ACC112 (cell line): ENCODE measurements at regions not wholly inside any gene's neighbourhood (a gene's known extent, or its start where the extent isn't known, plus 50 kb on each side); places are given as distances from the start of the nearest gene placed in this dataset.

Experiments
- H2AFZ ChIP-seq: fragments of 200-600 bp; sonication (generic); one replicate; pipeline ENCODE4 v1.6.0; 2017; ENCODE audit warnings: antibody characterized with exemption, low read length; ENCODE audit not compliant: unreplicated experiment
- H3K27ac ChIP-seq: fragments of 200-600 bp; sonication (generic); 2 replicates; pipeline ENCODE4 v1.5.1; 2014; ENCODE audit warnings: low read depth, mild to moderate bottlenecking, antibody characterized with exemption, low read length, moderate library complexity
- H3K27me3 ChIP-seq: fragments of 200-600 bp; sonication (generic); 2 replicates; pipeline ENCODE4 v1.6.1; 2014; ENCODE audit warnings: mild to moderate bottlenecking, antibody characterized with exemption, low read length, moderate library complexity, mixed read lengths; ENCODE audit not compliant: insufficient read depth
- H3K36me3 ChIP-seq: fragments of 200-600 bp; sonication (generic); 2 replicates; pipeline ENCODE4 v1.6.1; 2016; ENCODE audit warnings: mild to moderate bottlenecking, antibody characterized with exemption, low read length, moderate library complexity, mixed read lengths; ENCODE audit not compliant: insufficient read depth
- H3K4me1 ChIP-seq: fragments of 200-600 bp; sonication (generic); one replicate; pipeline ENCODE4 v1.6.1; 2016; ENCODE audit warnings: low read length, mixed read lengths; ENCODE audit not compliant: insufficient read depth, unreplicated experiment, control insufficient read depth
- H3K4me3 ChIP-seq: fragments of 200-600 bp; sonication (generic); 2 replicates; pipeline ENCODE4 v1.5.1; 2014; ENCODE audit warnings: mild to moderate bottlenecking, low read depth, low read length
- H3K79me2 ChIP-seq: fragments of 200-600 bp; sonication (generic); one replicate; pipeline ENCODE4 v1.6.0; 2016; ENCODE audit warnings: low read length; ENCODE audit not compliant: control insufficient read depth, unreplicated experiment, insufficient read depth

DNA sequence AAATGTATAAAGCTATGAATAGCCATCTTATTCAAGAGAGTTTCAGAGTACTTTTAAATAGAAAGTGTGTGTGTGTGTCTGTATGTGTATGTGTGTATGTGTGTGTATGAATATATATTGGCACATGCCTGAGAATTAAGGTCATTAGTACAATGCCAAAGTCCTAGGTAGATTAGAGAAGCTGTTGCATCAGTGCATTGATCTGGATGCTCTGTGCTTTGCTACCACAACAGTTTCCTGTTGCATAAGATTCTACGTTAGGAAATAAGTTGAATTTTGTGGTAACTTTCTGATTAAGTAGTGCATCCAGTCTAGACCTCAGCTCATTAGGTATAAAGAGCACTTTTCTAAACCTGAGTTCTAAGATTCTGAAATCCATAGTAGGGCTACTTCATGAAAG is 1102.8 kb upstream of the KLHL29 start:
- no peak overlapping the region for H3K4me3 ChIP-seq
- H3K27ac ChIP-seq = no peak overlapping the region
- H3K27me3 ChIP-seq = no peaks in the 10 kb centered on the region
- H3K36me3 ChIP-seq = no peaks in the 10 kb centered on the region
- no peaks in the 10 kb centered on the region for H3K79me2 ChIP-seq
- no peak overlapping the region for H2AFZ ChIP-seq
- H3K4me1 ChIP-seq = no peaks in the 10 kb centered on the region

GRCh38 chr2:22282916-22283315 is 1102.1 kb upstream of the KLHL29 start:
- no peaks in the 10 kb centered on the region for H3K36me3 ChIP-seq
- no peaks in the 10 kb centered on the region for H3K4me1 ChIP-seq
- H2AFZ ChIP-seq = no peak overlapping the region
- no peaks in the 10 kb centered on the region for H3K27me3 ChIP-seq
- no peak overlapping the region for H3K27ac ChIP-seq
- no peak overlapping the region for H3K4me3 ChIP-seq
- H3K79me2 ChIP-seq = no peaks in the 10 kb centered on the region

DNA sequence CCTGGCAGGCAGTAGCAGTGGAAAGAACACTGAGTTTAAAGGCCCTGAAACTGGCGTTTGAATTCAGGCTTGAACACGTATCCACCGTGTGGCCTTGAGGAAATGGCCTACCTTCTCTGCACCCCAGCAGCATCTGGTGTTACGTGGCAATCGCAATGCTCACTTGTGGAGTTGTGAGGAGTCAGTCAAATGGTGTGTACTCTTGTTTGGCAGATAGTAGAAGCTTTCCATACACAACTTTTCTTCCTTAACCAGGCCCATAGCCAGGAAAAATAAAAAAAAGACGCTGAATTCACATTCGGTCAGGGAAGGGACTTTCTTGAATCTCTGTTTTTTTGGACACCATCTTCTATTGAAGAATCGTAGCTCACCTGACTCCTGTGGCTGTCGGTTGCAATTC is 1101.5 kb upstream of the KLHL29 start:
- H3K4me3 ChIP-seq = no peak overlapping the region
- no peaks in the 10 kb centered on the region for H3K79me2 ChIP-seq
- H2AFZ ChIP-seq = no peak overlapping the region
- H3K27me3 ChIP-seq = no peaks in the 10 kb centered on the region
- H3K4me1 ChIP-seq = no peaks in the 10 kb centered on the region
- no peaks in the 10 kb centered on the region for H3K36me3 ChIP-seq
- H3K27ac ChIP-seq = no peak overlapping the region

GRCh38 chr2:22290302-22290701 is 1094.7 kb upstream of the KLHL29 start:
- Histone ChIP-seq H3K79me2 (no peaks in the 10 kb centered on the region), H2AFZ (no peak overlapping the region), H3K27ac (no peak overlapping the region), H3K4me1 (no peaks in the 10 kb centered on the region), H3K4me3 (no peak overlapping the region), H3K36me3 (no peaks in the 10 kb centered on the region), H3K27me3 (no peaks in the 10 kb centered on the region)

DNA sequence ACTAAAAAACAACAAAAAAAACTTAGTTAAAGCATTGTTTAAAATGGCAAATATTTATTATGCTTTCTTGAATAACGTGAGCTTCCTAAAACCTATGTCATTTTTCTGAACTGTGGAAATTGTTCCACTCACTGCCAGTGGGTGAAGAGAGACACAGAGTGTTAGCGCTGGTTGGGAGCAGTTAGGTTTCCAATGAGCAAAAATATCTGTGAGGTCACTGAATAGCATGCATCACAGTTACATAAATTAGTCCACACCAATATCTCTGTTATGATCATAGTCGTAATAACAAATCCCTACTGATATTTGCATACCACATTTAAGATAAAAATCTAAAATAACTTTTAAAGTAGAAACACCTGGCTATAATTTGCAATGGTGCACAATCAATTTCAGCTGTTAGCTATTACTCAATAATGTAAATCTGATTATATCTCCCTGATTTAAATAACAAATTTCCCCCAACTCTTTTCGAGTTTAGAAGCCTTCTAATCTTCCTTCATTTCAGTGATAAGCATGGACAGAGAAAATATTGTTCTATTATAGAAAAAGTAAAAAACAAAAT is 1094.0 kb upstream of the KLHL29 start:
- Histone ChIP-seq H3K27me3 (no peaks in the 10 kb centered on the region), H3K4me3 (no peak overlapping the region), H2AFZ (no peak overlapping the region), H3K36me3 (no peaks in the 10 kb centered on the region), H3K27ac (no peak overlapping the region), H3K4me1 (no peaks in the 10 kb centered on the region), H3K79me2 (no peaks in the 10 kb centered on the region)

GRCh38 chr2:22301228-22301627 is 1083.8 kb upstream of the KLHL29 start:
- no peak overlapping the region for H3K4me3 ChIP-seq
- H3K79me2 ChIP-seq = no peaks in the 10 kb centered on the region
- no peak overlapping the region for H2AFZ ChIP-seq
- H3K36me3 ChIP-seq = no peaks in the 10 kb centered on the region
- no peaks in the 10 kb centered on the region for H3K4me1 ChIP-seq
- H3K27me3 ChIP-seq = no peaks in the 10 kb centered on the region
- H3K27ac ChIP-seq = no peak overlapping the region

DNA sequence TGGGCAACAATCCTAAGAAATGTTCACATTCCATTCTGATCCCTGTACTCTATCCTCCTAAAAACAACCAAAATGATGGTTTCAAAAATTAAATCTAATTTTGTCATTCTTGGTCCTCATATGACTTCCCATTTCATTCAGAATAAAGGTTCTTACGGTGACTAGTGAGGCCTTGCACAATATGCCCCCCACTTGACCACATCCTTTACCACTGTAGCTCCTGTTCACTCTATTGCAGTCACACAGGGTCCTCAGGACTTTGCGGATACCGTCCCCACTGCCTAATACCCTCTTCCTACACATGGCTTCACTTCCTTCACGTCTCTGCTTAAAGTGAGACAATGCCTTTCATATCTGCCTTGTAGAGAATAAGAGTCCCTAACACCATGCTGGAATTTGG is 1058.7 kb upstream of the KLHL29 start:
- Histone ChIP-seq H3K36me3 (no peaks in the 10 kb centered on the region), H3K27me3 (no peaks in the 10 kb centered on the region), H3K27ac (no peak overlapping the region), H3K4me3 (no peak overlapping the region), H3K79me2 (no peaks in the 10 kb centered on the region), H3K4me1 (no peaks in the 10 kb centered on the region), H2AFZ (no peak overlapping the region)

- no peaks in the 10 kb centered on the region for H3K79me2 ChIP-seq
- H3K4me1 ChIP-seq = no peaks in the 10 kb centered on the region
- H3K27ac ChIP-seq = no peak overlapping the region
- no peak overlapping the region for H2AFZ ChIP-seq
- no peak overlapping the region for H3K4me3 ChIP-seq
- H3K36me3 ChIP-seq = no peaks in the 10 kb centered on the region
- H3K27me3 ChIP-seq = no peaks in the 10 kb centered on the region
These were observed 1055.5 kb upstream of the KLHL29 start for GRCh38 chr2:22329211-22330154.

- H3K4me1 ChIP-seq = no peaks in the 10 kb centered on the region
- H3K4me3 ChIP-seq = no peak overlapping the region
- no peaks in the 10 kb centered on the region for H3K27me3 ChIP-seq
- no peaks in the 10 kb centered on the region for H3K36me3 ChIP-seq
- H3K79me2 ChIP-seq = no peaks in the 10 kb centered on the region
- no peak overlapping the region for H3K27ac ChIP-seq
- no peak overlapping the region for H2AFZ ChIP-seq
These were observed 1048.6 kb upstream of the KLHL29 start for GRCh38 chr2:22336414-22336813.

GRCh38 chr2:22340716-22341115 is 1044.3 kb upstream of the KLHL29 start:
- H2AFZ ChIP-seq = no peak overlapping the region
- no peaks in the 10 kb centered on the region for H3K36me3 ChIP-seq
- no peak overlapping the region for H3K4me3 ChIP-seq
- H3K27me3 ChIP-seq = no peaks in the 10 kb centered on the region
- no peak overlapping the region for H3K27ac ChIP-seq
- H3K4me1 ChIP-seq = no peaks in the 10 kb centered on the region
- no peaks in the 10 kb centered on the region for H3K79me2 ChIP-seq

DNA sequence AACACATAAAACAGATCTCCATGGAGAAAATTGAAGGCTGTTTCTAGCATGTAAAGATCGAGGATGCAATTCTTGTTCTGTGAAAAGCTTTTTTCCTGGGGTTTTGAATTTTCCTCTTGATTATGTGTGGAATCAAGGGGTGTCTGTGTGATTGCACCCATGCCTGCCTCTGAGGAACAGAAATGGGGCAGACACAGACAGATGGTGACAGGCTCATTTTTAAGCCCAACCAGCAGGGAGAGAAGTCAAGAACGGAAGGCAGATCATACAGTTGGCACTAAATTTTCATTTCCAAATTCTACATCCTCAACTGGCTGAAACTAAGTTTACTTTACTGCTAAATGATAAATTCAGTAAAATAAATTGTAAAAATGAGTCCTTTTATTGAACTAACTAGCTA is 1037.7 kb upstream of the KLHL29 start:
- Histone ChIP-seq H3K36me3 (no peaks in the 10 kb centered on the region), H3K27ac (no peak overlapping the region), H3K79me2 (no peaks in the 10 kb centered on the region), H3K4me3 (no peak overlapping the region), H3K4me1 (no peaks in the 10 kb centered on the region), H2AFZ (no peak overlapping the region), H3K27me3 (no peaks in the 10 kb centered on the region)
